GM19043 (cell line): ENCODE measurements at regions not wholly inside any gene's neighbourhood (a gene's known extent, or its start where the extent isn't known, plus 50 kb on each side); places are given as distances from the start of the nearest gene placed in this dataset.

ENCODE experiments used
- ATAC-seq: cut with Tn5 transposase; IDR thresholded peaks from one replicate; pipeline ENCODE4 v1.9.1; 2021; ENCODE audit warnings: low read depth; ENCODE audit not compliant: unreplicated experiment

DNA sequence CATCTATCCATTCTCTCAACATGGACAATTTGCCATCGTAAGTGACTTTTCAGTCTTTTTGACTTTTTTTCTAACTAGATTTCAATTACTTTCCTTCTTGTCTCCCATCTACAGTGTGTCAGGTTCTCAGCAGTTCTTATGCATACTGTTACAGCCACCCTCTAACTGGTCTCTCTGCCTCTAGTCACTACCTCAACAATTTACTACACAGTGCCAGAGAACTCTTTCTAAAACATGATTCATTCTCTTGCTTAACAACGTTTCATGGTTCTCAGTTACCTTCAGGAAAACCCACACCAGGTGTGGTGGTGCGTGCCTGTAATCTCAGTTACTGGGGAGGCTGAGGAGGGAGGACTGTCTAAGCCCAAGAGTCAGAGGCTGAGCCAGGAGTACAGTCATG is 95.4 kb downstream of the DIPK2A start:
- no peak for ATAC-seq

DNA sequence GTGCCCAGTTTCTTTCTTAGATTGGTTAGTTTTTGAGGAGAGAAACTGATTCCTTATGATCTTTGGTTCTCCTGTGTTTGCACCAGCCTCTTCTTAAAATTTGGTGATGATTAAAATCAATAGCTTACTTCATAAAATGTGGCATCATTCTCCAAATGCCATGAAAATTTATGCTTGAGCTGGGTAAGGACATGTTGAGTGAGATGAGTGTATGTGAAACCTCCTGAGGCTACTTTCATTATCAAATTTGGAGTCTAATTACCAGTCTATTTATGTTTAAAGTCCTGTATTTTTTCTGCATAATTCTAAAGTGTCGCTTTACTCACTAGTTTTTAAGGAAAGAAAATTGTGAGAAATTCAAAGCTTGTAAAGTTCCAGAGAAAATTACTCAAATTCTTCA is 102.1 kb downstream of the DIPK2A start:
- no peak for ATAC-seq

DNA sequence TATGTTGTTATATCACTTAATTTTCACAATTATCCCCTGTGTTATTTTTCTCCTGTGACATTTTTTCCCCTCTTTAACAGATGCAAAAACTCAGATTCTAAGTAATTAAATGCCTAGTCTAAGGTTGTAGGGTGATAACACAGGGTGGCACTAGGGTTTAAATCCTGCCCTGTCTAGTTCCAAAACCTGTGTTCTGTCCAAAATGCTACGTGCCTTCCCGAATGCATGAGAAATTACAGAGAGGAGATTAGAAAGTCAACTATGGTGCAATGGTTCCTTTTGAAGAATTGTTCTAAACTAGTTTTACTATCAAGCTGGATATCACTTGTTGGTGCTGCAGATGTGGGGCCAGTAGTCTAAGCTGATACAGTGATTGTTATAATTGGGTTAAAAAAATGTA is 108.0 kb downstream of the DIPK2A start:
- no peak for ATAC-seq

DNA sequence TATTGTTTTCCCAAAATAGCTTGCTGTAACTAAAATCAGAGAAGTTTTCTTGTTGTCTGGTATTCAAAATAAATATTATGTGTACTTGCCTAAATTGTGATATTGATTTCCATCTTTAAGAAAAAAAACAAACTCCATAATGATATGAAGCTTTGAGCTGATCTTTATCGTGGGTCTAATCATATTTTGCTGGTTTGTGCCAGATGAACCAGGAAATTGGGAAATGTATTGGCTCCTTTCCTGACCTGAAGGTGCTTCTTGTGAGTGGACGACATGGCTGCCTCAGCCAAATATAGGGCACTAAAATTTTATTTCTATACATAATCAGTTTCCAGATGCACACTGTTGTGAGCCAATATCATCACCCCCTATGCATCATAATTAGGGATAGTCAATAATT is 113.3 kb downstream of the DIPK2A start:
- ATAC-seq: no peak

DNA sequence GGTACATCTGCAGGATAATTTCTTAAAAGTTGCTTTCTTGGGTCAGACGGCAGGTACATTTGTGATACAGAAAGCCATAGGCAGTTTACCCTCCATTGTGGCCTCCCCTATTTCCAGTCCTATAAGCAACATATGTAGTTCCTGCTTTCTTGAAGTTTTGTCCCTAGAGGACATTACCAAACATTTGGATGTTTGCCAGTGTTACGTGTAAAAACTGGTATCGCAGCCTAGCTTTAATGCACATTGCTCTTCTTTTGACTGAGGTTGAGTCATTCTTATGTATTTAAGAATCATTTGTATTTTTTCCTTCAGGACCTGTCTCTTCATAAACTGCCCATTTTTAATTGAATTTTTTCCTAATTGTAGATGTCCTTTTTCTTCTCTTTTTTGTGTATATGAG is 114.3 kb downstream of the DIPK2A start:
- ATAC-seq: no peak

DNA sequence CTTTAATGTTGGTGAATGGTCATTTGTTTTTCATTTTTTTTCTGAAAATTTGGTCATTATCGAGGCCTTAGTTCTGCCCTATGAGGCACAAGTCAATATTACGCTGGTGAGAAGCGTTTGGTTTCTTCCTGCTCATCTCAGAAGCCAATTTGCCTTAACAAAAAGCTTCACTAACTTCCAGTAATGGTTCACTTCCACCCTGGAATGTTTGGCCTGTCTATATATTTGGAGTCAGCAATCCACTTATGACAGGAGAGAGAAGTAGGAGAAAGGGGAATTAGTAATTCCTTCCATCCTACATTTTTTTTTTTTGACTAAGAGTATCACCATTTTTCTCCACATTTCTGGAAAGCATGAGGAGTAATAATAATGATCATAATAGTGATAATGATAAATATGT is 124.4 kb downstream of the DIPK2A start:
- ATAC-seq: no peak

DNA sequence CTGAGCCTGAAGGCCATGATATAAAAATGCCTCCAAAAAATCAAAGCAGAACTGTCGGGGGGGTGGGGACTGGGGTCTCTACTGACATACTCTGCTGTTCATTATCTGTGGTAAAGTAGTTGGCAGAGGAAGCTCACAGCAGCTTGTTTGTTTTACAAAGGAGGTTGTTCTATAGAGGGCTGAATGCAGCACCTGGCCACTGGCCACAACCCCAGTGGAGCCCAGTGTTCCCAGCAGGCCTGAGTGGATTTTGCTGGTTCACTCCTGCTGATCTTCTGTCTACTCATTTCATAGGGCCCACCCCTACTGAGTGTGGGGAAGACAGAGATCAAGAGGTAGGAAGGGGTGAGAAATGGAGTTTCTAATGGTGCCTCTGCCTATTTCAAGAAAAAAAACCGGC is 125.5 kb downstream of the DIPK2A start:
- no peak for ATAC-seq

DNA sequence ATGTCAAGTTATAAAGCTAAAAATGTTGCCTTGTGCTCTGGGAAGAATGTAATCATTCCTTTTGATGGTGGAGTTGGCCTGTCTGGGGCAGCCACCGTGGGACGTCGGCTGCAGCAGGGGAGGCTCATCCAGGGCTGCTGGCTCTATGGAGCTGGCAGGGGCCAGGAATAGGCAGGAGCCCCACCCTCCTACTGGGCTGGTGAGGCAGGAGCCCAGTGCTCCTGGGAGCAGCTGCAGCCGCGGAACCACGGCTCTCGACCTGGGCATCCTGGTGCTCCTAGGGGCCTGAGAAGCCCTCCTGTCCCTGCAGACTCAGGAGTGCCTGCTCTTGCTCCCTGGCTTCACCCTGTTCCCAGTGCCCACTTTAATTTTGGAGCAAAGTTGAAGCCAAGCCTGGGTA is 127.1 kb downstream of the DIPK2A start:
- no peak for ATAC-seq

DNA sequence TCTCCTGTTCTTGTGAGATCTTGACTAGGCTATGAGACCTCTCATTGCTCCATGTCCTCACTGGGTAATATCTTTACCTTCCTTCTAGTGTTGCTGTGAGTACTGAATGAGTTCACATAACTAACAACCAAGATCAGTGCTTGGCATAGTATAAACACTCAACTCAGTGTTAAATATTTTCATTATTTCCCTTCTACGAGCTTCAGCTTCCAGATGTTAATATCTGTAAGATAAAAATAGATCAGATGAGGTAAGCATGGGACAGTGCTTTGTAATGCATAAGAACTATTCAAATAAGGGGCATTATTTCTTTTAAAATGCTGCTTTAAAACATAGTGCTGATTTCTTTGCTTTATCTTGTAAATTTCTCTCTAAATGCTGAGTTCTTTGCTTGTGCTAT is 130.8 kb downstream of the DIPK2A start:
- no peak for ATAC-seq

DNA sequence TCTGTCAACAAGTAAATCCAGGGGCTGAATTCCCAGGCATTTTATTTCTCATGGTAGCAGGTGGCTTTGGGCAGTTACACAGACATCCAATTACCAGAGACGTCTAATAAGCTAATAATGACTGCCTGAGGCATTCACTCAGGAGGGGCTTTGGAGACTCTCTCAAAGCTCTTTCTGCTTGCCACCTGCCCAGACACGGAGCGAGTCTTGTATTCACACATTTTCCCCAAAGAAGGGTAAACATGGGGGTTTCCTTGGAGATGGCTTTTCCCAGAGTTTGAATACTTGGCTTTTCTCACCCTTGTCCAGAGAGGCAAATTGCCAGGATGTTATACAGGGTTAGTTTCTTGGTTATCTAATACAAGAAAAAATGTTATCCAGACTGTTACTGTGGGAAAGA is 132.6 kb downstream of the DIPK2A start:
- ATAC-seq: no peak

DNA sequence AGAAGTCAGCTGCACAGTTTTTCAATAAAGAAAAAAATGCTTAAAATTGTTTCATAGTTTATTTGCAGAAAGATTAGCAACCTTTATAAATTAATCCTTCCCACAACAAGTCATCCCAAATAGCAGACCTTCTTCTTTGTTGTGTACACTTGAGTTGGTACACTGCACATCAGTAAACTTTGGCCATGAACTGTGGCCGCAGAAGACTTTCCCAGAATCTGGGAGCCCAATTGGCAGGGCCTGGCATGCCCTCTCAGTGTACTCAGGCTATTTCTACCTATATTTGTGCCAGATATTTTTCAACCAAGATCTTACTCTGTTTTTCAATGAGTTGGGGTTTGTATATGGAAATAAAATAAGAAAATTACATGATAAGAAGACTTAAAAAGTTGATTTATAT is 133.1 kb downstream of the DIPK2A start:
- ATAC-seq: no peak

DNA sequence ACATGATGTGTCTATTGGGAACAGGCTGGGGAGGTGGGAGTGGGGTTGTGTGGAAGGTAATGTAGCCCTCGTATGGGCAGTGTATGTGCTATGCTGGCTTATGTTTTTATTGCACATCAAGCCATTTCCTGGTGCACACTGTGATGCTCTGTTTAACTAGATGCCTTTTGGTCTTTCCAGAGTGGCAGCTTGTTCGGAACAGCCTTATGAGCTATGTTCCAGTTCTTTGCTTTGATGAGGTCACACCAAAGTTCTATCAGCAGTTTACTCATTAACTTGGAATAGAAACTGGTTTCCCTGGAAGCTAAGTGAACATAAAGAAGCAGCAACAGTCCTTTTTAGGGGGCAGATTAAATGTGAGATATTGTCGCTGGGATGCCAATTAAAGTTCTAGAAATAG is 133.9 kb downstream of the DIPK2A start:
- no peak for ATAC-seq

DNA sequence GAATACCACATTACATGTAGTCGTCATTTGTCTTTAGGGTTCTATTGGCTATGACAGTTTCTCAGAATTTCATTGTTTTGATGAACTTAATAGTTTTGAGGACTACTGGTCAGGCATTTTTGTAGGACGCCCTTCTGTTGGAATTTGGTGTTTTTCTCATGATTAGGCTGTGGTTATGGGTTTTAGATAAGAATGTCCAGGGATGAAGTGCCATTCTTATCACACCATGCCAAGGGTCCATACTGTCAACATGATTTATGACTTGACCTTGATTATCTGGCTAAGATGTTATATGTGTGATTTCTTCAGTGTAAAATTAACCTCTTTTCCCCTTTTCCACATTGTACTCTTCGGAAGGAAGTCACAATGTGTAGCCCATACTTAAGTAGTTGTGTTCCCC is 135.3 kb downstream of the DIPK2A start:
- ATAC-seq: no peak

DNA sequence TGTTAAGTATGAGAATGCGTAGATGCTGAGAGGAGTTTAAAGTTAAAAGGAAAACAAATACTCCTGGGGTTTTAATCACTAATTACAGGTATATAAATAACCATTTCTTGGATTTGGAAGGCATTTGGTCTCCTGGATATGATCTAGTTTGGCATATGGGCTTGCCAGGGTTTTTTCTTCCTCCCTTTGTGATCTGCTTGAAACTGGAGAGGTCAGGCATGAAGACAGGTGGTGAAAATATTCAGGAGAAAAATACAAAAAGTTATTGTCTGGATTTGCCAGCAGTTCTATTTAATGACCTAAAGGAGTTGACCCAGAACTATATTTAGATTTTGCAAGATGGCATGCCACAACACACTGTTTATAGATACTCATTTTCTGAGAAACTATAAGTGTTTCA is 136.3 kb downstream of the DIPK2A start:
- no peak for ATAC-seq

DNA sequence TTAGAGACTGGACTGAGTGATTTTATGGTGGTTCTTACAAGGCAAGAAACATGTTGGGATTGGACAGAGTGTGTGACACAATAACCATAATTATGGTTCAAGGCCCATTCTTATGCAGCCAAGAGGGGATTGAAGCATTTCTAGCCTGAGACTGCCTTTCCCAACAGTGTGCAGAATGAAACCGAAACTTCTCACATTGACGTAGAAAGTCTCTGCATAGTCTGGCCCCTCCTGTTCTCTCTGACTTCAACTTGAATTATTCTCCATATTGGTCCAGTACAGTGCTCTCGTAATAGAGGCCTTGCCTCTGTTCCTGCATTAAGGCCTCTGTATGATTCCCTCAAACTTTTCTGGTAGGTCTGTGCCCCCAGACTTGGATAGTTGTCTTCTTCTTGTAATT is 138.3 kb downstream of the DIPK2A start:
- peak; percentile 96 for ATAC-seq

DNA sequence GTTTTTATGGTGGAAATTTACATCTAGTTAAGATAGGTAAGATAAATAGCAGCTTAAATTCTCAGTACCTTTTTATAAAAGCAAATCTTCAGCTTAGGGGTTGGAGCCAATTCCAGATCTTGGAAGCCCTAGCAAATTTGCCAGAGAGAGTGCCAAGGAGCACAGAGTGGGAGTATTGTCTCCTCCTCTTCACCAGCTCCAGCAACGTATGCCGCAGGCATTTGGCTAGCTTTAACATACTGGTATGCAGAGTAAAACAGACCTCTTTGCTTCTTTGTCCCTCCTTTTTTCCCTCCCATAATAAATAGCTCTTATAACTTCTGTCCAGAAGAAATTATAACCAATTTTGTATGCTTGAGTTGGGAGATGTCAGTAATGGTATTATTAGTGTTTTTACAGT is 140.4 kb downstream of the DIPK2A start:
- ATAC-seq: no peak

DNA sequence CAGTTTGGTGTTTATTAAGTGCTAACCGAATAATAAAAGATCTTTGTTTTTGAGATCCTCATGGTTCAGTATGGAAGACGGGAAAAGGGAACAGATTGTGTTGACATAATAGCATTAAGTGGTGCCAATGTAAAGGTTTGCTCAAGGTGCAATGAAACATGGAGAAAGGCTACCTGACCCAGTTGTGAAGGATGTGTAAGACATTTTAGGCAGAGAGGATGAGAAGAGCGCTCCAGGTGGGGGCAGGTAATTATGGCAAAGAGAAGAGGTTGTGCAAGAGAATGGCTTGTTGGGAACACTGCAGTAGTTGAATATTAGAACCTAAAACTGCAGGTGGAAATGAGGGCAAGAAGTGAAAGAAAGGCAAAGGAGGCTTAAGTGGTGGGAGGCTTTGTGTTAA is 140.8 kb downstream of the DIPK2A start:
- ATAC-seq: no peak

DNA sequence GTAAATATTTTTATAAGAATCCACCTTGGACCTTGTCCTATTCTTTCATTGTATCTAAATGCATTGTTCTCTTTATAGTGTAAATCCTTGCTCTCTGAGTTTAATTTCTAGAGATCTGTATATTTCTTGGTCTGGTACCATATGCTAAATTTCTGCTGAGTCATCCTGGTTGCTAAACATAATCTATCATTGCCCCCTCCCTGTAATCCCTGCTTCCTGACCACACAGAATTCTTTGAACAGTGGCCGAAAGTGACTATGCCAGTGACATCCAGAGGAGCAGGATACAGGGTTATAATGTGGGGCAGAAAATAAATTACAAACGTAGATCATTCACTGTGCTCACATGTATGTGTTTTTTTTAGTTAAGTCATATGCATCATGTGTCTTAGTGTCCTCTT is 143.1 kb downstream of the DIPK2A start:
- no peak for ATAC-seq

DNA sequence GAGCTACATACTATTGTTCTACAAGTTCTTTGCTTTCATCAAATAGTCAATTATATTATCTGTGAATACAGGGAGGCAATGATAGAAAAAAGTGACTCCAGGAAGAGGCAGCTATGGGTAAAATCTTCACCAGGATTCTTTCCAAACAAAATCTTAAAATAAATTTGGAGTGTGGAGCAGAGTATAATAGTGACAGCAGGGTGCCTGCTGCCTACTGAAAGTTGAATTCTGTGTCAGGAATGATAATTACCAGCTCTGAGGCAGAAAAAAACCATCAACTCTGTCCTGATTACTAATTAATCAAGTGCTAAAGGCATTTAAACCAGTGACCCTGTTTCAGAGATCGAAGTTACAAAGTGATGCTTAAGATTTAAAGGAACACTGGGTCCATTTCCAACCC is 148.0 kb downstream of the DIPK2A start:
- ATAC-seq: no peak

DNA sequence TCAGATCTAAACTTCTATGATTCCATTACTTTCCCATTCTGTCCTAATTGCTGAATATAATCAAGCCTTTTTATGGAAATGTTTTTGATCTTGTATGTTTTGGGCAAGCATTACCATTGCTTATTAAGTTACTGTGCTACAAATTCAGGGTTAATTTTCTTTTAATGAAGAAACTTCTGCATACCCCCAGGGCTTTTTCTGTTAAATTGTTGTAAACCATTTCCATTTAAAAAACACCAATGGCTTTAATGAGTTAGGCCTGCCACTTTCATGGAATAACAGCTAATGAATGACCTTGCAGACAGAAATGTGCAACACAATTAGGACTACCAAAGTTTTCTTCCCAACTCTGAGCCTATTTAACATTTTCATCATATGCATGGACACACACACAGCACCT is 150.0 kb downstream of the DIPK2A start:
- ATAC-seq: no peak

DNA sequence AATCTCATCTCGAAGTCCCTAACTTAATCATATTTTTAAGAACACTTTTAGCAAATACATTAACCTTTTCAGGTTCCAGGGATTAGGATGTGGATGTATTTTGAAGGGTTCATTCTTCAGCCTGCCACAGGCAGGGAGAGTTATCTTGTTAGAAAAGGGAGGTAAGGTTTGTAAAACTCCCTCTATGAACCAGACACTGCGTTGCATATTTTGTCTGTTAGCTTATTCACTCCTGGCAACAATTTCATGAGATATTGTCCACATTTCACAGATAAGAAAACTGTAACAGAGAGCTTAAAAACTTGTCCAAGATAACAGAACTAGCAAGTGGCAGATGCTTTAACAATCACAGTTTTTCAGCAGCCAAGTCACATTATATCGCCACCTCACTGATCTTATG is 155.4 kb downstream of the DIPK2A start:
- no peak for ATAC-seq

DNA sequence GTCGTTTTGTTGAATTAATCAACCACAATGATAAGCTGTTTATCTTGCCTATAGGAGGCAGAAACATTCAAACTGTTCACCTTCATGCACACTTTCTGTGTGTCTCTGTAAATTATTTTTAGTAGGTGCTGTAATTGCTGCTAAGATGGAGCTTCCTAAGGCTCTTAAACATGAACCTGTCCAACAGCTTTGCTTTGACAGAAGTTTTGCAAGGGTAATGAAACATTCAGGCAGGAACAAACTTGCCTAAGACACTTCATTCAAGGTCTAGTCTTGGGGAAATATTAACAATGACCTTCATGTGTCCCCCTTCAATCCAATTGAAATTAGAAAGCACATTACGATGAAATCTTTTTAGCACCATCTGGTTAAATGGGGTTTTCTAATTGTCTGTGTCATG is 156.1 kb downstream of the DIPK2A start:
- ATAC-seq: no peak

DNA sequence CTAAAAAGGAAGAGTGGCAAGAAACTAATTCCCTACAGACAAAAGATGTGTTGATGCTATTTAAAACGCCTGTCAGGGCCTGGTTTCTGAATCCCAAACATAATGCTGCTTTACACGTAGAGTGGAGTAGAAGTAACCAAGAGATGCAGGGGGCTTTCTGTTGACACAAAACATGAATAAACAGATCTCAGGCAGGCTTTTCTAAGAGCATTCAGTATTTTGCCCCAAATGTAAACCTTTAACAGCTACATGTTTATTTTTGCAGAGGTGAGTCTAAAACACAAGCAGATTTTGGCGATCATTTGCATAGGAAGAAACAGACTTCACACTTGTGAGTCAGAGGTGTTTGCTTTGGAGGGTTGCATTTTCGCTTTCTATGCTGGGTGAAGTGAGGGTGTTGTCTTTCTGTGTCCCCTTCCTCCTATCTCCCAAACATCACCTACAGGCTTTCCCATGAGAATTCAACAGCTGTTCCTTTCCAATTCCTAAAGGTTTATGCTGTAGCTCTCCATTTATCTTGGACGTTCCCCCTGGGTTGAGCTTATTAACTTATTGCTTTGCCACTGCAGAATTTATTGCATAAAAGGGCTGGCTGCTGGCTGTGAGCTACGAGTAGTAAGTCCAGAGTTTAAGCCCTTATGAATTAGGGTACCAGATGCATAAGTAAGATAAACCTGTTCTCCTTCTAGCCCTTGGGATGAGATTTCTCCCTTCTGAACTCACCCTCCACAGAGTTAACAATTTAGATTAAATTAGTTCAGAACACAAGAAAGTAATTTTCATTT is 156.7 kb downstream of the DIPK2A start:
- ATAC-seq: peak; percentile 96
